Activated CD4-positive, CD25-positive, alpha-beta regulatory T cell treated with anti-CD3 and anti-CD28 coated beads, Interleukin-2, amount 50 U/mL, for 24 hours (primary cell): ENCODE measurements at regions not wholly inside any gene's neighbourhood (a gene's known extent, or its start where the extent isn't known, plus 50 kb on each side); places are given as distances from the start of the nearest gene placed in this dataset.
"Not testable (repeated sequence)": the region's sequence is repeated elsewhere in the genome, so short reads cannot be mapped to it uniquely, and the experiment has no call there.

Experiments
- ATAC-seq, 2 donors: fragments of 150-1000 bp; cut with Tn5 transposase; one replicate each; pipeline ENCODE4 v1.10.0; 2021; ENCODE audit warnings: mild to moderate bottlenecking in 1 of 2, moderate library complexity in 1 of 2

GRCh38 chr7:34333925-34334324 is 324.1 kb upstream of the NPSR1 start:
- ATAC-seq = no peak

DNA sequence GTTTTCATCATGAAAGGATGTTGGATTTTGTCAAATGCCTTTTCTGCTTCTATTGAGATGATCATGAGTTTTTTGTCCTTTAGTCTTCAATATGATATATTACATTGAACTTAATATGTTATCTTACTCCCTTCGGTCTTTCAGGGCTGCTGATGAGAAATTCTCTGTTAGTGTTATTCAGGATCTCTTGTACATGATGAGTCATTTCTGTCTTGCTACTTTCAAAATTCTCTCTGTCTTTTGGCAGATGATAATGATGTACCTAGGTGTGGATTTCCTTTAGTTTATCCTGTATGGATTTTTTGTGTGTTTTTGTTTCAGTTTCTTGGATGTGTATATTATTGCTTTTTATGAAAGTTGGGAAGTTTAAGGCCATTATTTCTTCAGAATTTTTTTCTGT is 320.9 kb upstream of the NPSR1 start:
- ATAC-seq = no peak

DNA sequence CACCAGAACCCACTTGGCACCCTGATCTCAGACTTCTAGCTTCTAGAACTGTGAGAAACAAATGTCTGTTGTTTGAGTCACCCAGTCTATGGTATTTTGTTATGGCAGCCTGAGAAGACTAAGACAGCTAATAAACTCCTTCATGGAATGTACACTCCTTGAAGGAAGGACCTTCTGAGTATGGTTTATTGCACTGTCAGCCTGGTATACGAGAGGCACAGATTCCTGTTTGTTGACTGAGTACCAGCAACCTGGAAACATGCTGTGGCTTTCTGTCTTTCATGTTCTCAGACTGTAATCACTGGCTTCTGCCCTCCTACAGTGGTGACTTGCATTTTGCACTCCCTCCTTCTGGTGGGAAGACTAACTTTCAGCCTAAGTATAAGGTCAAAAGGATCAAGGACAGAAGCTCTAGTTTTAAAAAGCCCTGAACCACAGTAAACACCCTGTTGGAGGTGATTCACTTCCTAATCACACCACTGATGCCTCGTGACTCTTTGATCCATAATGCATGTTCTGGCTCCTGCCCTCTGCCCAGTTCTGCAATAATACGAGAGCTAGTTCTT is 319.0 kb upstream of the NPSR1 start:
- no peak for ATAC-seq

GRCh38 chr7:34341326-34341725 is 316.7 kb upstream of the NPSR1 start:
- no peak for ATAC-seq

DNA sequence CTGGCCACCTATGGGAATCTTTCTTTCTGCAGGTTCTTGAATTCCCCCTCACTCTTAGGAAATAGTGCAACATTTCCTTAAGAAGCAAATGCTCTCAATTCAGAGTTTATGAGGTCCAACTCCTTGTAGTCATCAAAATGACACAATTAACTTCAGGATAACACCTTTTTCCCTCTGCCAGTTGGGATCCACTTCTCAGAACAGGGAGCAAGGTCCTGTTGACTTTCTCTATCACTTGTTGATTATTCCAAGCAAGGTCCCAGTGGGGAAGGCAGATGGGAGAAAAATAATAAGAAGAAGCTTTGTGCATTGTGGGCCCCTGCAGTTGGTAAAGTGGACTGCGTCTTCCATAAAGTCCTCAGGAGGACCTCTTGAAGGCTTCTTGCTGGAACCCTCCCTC is 315.6 kb upstream of the NPSR1 start:
- ATAC-seq = no peak

GRCh38 chr7:34343667-34344066 is 314.4 kb upstream of the NPSR1 start:
- no peak for ATAC-seq

- no peak for ATAC-seq
Observed at GRCh38 chr7:34354011-34354410, 304.0 kb upstream of the NPSR1 start.

- no peak for ATAC-seq
Observed at GRCh38 chr7:34354899-34355298, 303.1 kb upstream of the NPSR1 start.

- ATAC-seq = no peak
Observed at GRCh38 chr7:34357068-34357467, 300.9 kb upstream of the NPSR1 start.

DNA sequence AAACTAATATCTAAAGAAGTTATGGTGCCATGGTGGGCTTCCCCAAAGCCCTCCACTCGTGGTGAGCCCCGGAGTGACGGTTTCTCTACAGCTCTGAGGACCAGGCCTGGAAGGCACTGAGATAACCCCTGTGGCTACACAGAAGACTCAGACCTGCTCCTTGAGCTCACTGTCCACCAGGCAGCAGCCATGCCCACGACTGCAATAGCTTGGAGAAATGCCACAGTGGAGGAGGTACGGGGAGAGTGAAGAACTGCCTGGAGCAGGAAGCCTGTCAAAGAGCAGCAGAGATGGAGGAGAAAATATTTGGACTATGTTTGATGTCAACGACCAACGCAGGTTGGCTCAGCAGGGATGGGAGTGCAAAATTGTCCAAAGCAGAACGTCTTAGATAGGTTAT is 300.1 kb upstream of the NPSR1 start:
- ATAC-seq = no peak

GRCh38 chr7:34358578-34358977 is 299.4 kb upstream of the NPSR1 start:
- ATAC-seq = not testable (repeated sequence)

GRCh38 chr7:34361663-34362250 is 296.3 kb upstream of the NPSR1 start:
- ATAC-seq = no peak

GRCh38 chr7:34362621-34363020 is 295.4 kb upstream of the NPSR1 start:
- ATAC-seq = no peak

- ATAC-seq = no peak
Observed at GRCh38 chr7:34364130-34364529, 293.9 kb upstream of the NPSR1 start.

DNA sequence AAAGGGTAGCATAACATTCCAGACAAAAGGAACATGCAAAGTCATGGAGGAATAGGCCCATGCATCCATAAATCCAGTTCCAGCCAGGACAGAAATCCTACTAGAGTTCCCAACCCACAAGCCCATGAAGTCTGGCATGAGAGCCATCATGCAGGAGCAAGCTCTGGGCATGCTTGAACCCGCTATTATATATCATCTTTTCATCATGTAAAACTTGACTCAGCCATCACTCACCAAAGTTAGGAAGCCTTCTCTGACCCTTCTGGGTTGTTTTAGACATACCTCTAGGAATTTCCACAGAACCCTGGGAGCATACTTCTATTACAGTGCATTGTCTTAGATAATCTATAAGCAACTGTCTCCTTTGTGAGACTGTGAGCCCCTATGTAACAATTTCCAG is 293.0 kb upstream of the NPSR1 start:
- ATAC-seq = no peak

DNA sequence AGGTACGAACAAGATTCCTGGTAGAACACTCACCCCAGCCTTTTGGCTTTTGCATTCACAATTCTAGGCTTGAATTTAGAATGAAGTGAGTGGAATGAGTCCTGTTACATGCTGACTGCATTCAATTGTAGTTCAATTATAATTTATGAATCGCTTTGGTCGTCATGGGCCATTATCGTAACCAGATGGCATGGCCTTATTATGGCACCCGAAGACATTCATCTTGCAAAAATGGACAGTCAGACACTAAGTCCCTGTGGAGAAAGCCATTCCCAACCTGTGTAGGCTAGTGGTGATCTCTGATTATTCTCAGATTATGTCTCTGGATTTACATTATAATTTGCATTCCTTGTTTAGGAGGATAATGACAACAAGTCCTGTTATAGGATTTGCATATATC is 292.4 kb upstream of the NPSR1 start:
- no peak for ATAC-seq

GRCh38 chr7:34371922-34372321 is 286.1 kb upstream of the NPSR1 start:
- no peak for ATAC-seq

DNA sequence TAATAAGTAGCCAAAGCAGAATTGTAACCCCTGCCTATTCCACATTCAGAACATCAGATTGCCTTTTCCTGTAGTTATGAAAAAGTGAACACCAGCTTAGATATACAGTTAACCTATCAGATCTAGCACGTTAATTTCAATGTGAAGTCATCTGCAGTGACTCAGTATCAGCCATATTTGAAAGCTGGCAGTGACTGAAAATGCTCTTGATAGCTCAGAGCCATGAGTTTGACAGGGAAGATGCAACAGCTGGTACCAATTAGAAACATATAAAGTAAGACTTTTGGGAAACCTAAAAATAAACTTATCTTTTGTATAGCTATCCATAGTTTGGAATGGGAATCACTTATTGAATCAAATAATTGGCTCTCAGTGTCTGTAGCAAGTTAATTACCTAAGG is 284.1 kb upstream of the NPSR1 start:
- ATAC-seq = no peak

DNA sequence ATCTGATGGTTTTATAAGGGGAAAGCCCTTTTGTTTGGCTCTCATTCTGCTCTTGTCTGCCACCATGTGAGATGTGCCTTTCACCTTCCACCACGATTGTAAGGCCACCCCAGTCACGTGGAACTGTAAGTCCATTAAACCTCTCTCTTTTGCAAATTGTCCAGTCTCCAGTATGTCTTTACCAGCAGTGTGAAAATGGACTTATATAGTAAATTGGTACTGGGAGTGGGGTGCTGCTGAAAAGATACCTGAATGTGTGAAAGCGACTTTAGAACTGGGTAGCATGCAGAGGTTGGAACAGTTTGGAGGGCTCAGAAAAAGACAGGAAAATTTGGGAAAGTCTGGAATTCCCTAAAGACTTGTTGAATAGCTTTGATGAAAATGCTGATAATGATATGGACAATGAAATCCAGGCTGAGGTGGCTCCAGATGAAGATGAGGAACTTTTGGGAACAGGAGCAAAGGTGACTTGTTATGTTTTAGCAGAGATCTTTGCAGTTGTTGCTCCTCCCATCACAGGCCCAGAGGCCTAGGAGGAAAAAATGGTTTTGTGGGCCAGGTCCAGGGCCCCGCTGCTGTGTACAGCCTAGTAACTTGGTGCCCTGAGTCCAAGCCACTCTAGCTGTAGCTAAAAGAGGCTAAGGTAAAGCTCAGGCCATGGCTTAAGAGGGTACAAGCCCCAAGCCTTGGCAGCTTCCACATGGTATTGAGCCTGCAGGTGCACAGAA is 275.7 kb upstream of the NPSR1 start:
- no peak for ATAC-seq

GRCh38 chr7:34385384-34385783 is 272.6 kb upstream of the NPSR1 start:
- ATAC-seq = no peak

DNA sequence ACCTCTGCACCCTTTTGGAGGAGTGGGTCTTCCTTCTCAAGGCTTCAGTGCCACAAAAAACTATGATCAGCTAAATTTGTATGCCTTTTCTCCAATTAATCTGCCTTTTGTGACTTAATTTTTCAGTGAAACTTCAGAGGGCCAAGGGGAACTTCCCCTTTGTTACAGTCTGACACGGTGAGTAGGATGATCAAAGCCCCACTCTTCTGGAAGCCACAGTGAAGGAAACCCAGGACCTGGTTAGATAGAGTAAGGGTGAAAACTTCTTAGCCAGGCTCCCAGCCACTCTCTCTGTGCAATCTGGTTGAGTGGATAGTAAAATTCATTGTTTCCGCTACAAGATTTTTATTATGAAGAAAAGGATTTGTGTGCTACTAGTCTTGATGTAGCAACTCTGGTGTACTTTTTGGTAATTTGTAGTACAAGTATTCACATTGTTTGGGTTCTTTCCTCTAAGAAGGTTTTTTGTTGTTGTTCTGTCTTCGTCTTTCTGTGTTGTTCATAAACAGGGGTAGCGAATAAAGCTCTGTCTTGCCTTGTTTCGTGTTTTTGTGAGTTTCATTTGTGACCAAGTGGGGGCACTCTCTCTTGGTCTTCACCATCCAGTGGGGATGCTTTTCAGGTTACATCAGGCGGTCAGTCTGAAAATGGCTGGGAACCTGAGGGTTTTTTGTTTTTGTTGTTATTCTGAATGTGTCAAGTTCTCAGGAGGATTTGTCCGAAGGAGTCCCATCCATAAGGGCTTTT is 268.5 kb upstream of the NPSR1 start:
- ATAC-seq = no peak

DNA sequence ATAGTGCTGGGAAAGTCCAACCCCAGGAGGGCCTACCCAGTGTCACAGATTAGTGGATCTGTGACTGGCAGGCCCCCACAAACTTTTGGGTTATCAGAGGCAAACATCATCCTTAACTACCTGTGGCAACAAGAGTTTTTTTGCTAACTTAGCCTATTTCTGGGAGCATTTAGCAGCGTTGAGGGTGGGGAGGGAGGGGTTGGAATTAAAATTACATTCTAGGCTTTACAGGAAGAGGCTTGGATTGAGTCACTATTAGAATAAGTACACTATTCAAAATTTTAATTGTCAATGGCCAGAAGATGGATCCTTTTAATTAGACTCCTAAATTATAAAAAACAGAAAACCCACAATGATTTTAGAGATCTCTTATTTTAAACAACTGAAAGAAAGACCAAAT is 267.9 kb upstream of the NPSR1 start:
- no peak for ATAC-seq

- no peak for ATAC-seq
Observed at GRCh38 chr7:34392972-34393371, 265.0 kb upstream of the NPSR1 start.
